GM21515 (cell line): ENCODE measurements at regions not wholly inside any gene's neighbourhood (a gene's known extent, or its start where the extent isn't known, plus 50 kb on each side); places are given as distances from the start of the nearest gene placed in this dataset.
"Not testable (repeated sequence)": the region's sequence is repeated elsewhere in the genome, so short reads cannot be mapped to it uniquely, and the experiment has no call there.

Experiments
- ATAC-seq: cut with Tn5 transposase; IDR thresholded peaks from one replicate; pipeline ENCODE4 v1.9.1; 2021; ENCODE audit not compliant: unreplicated experiment

DNA sequence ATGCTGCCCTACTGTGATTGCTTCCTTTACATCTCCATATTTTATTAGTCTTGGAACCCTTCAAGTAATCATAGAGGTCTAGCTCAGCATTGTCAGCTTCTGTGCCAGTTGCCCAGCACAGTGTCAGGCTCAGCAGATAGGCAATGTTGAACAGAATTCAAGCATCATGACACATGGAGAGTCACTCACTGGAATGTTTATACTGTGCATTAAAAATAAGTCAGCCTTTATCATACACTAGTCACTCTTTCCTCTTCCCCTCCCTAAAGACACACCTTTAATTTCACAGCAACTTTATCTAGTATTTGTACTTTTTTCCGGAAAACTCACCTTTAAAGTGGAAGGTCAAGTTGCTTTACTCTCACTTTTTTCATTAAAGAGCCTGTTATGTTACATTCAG, 253.8 kb upstream of the CDH11 start:
- no peak for ATAC-seq

DNA sequence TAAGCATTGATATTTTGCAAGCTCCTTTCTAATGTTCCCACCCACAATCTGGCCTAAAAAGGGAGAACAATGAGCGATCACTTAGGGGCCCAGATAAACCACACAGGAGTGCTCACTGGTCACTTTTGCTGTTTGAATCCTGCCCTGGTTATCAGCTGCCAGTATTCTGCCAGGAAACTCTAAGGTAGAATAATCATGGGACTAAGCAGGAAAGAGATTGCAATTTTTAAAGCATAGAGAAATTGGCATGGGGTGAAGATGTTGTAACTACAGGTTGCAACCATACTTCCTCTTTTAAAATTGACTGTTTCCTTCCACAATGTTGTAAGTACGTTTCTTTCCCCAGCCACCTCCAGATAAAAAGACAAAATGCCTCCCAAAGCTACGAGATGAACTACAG, 251.2 kb upstream of the CDH11 start:
- no peak for ATAC-seq

DNA sequence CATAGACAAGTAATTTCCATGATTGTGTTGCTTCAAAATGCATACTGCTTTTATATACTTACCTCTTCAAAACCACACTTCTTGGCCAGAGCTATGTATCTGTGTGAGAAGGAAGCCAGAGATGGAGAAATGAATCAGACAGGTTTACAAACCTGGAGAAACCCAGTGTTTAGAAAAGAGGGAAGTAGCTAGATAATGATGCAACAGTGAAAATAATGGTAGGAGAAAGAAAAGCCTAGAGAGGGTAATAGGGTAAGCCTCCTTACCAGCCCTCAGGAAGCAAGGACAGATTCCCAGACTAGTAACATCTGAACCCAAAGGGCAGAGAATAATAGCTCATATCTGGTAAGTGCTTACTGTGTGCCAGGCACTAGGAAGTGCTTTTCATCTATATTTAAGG, 250.3 kb upstream of the CDH11 start:
- no peak for ATAC-seq

DNA sequence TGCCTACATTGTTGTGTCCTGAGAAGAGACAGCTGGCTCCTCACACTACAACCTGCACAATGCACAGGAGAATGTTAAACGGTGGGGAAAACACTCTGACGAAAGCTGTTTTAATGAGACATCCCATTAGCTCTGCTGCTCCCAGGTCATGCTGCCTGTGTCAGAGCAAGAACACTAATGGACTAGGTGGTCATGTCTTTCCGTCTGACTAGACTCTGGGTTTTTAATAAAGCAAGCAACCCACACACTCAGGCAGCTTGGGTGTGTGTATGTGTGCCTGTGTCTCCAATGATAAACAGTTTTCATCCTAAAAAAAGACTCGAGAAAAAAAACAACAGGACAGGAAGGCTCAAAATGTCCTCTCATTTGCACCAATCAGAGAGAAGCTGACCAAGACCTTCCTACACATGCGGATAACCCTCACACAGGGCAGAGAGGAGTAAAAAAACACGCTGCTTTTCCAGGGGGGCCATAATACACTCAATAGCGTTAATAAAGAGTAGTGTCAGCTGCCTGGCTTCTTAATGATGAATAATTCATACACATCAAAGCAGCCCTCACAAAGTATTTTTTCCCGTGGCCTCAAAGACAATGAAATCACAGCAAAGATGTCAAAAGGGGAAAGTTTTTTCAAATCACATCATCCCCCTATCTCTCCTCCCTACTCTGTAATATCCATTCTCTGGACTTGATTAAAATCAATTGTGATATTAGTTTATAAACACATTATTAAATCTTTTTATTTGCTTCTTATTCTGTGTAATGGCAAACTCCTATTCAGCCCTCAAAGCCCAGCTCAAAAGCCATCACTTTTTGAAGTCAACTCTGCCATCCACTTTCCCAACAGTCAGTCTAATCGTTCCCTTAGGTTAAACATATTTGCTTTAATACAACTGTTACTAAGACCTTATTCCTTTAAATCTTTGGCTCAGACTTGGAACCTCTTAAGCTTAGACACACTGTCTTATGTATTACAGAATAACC, 244.2 kb upstream of the CDH11 start:
- no peak for ATAC-seq

DNA sequence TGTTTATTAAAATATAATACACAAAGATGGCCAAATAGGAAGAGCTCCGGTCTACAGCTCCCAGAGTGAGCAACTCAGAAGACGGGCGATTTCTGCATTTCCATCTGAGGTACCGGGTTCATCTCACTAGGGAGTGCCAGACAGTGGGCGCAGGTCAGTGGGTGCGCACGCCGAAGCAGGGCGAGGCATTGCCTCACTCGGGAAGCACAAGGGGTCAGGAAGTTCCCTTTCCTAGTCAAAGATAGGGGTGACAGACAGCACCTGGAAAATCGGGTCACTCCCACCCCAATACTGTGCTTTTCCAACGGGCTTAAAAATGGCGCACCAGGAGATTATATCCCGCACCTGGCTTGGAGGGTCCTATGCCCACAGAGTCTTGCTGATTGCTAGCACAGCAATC, 234.9 kb upstream of the CDH11 start:
- not testable (repeated sequence) for ATAC-seq

DNA sequence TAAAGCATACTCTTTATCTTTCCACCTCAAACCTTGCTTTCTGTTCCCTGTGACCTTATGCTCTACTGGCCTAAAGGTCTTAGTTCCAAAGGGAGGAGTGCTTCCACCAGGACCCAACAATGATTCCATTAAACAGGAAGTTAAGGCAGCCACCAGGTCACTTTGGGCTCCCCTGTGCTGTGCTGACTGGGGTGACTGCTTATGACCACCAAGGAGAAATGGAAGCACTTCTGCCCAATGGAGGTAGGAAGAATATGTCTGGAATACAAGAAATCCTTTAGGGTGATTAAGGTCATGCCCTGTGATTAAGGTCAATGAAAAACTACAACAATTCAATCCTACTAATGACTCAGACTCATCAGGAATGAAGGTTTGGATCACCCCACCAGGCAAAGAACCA, 233.8 kb upstream of the CDH11 start:
- ATAC-seq, result no peak

DNA sequence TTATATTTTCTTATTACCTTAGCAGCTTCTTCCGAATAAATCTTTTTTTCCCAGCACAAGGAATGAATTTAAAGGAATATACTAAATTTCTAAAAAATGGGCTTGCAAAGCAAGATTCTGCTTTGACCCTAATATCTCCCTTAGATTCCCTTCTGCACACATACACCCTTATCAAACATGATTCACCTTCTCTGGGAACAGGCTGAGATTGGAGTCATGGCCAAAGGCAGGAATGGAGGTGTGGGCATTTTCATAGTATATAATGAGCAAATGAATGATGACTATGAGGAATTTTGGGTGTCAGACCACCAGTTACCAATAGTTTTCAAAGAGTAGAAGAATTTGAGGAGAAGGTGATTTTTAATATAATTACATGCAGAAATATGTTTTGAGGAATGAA, 231.3 kb upstream of the CDH11 start:
- ATAC-seq, result no peak

DNA sequence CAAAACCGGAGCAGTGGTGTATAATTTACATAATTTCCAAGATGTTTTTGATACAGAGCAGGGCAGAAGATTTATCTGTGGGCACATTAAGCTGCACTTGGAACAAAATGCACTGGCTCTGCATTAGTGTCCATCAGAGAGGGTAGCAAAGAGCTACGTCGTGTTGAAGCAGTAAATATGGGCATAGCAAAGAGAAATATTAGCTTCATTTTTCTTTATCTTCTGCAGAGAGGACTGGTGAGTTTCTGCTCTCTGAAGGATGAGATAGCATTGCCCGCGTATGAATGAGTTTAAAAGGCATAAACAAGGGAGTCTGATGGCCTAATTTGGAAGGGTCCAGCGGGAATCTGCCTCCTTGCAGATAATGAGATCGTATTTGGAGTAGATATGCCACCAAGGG, 227.8 kb upstream of the CDH11 start:
- ATAC-seq, result no peak

DNA sequence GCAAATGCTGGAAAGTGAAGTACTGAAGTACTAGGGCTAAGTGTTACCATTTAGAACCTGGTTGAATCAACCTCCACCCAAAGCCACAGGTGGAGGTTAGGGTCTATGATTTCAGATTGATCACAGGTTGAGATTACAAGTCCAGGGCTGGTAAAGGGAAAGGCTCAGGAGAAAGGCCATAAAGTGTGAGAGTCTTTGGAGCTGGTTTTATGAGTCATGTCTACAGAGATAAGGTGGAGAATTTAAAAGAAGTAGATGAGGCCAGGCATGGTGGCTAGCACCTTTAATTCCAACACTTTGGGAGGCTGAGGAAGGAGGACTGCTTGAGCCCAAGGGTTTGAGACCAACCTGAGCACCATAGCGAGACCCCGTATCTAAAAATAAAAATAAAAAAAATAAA, 221.7 kb upstream of the CDH11 start:
- no peak for ATAC-seq

DNA sequence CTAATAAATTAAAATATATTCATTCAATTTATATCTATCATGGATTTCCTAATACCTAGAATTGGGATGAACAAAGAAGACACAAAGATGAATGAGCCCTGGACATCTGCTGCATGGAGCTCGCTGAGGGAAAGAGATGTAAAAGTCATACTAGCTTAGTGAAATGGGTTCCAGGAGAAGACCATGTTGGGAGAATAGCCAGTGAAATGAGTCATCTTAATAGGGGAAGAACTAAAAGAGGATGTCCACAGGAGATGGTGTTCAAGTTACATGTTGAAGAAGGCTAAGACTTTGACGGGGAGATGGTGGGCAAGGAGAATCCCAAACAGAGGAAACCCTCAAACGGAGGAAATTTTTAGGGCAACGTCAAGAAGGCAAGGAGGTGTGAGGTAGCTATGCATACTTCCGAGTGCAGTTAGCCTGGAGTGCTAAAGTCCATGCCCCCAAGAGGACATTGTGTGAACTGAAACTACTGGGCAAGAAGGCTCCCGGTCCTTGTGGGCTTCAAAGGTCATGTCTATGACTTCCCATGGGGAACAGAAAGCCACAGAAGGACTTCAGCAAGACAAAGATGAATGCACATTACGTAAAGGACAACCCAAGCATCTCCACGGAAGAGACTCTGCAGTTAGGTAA, 220.5 kb upstream of the CDH11 start:
- no peak for ATAC-seq

DNA sequence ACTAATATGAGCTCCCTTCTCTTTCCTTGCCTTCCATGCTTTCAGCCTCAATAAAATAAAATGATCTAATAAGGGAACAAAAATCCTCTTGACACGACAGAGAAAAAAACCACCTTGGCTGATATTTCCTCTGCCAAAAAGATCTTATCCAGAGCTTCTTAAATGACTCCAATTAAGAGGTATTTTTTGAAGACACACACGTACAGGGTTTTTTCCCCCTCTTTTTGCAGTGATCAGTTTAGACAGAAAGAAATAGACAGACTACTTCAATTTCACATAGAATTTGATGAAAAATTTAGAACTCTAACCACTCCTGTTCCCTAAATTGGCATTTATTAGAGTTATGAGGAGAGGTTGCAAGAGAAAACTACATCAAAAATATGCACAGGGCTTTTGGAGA, 217.2 kb upstream of the CDH11 start:
- ATAC-seq, result no peak

DNA sequence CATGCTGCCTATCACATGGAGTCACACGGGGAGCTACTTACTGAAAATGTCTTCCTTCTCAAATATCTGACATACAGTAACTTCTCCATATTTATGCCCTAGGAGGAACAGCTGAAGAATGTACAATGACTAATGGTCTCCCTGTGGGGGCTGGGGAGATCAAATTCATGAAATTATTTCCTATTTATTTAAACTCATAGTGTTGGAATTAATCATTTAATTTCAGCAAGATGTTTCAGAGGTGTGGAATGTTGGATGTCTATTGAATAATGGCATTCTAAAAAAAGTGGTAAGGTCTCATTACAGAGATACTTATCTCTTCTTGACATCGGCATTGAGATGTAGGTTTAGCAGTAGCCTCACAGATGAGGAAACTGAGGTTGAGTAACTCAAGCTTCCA, 214.3 kb upstream of the CDH11 start:
- ATAC-seq, result no peak

DNA sequence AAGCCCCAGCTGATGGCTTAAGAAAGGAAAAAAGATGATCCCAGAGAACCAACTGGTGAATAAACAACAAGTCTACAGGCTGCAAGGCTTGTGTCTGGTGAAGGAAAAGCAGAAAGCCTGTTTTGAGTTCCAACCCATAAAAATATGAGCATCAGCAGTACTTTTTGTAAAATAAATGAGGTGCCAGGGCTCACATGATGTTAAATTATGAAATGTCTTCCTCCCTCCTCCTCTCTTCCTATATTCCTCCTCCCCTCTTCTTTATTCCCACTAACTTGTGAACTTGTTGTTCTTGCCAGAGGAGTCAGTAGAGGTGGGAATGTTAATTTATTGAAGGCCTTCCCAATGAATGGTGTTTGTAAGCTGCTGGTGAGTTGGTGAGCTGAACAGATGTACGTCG, 212.2 kb upstream of the CDH11 start:
- no peak for ATAC-seq

DNA sequence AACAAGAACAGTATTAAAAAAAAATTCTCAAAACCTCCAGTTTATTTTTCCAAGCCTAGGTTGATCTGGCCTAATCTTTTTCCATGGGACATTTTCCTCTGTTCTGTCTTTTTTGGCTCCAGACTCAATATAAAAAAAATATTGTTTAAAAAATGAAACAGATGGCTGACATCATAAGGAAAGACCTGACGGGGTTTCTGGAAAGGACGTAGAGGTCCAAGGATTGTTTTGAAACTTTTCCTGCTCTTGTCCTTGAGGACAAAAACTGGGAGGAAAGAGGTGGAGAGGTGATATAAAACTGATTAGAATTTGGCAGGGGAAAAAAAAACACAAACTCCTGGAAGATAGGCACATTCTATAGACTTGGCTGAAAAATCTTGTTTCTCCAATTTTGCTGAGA, 211.4 kb upstream of the CDH11 start:
- ATAC-seq, result no peak

DNA sequence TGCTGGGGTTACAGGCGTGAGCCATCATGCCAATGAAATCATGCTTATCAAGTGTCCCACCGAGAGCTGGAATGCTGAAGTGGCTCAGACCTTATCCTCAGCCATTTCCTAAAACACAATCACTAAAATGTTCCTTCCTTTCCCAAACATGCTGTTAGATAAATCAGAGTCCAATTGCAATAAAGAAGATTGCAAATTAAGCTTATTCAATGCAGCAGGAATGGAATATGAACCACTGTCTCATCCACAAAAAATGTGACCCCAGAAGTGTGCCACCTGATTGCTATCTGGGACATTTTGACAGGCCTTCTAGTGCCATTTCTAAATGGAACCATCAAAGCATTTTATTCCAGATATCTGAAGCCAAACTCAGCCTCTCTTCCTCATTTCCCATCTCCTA, 205.5 kb upstream of the CDH11 start:
- no peak for ATAC-seq

DNA sequence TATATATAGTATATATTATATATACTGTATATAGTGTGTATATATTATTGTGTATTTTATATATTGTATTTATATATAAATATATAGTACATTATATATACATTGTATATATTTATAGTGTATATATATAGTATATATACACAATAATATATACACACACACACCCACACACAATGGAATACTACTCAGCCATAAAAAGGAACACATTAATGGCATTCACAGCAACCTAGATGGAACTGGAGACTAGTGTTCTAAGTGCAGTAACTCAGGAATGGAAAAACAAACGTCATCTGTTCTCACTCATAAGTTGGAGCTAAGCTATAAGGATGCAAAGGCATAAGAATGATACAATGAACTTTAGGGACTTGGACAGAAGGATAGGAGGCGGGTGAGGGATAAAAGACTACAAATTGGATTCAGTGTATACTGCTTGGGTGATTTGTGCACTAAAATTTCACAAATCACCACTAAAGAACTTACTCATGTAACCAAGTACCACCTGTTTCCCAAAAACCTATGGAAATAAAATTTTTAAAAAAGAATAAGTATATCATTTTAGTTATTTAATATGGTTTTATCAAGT, 201.9 kb upstream of the CDH11 start:
- no peak for ATAC-seq

DNA sequence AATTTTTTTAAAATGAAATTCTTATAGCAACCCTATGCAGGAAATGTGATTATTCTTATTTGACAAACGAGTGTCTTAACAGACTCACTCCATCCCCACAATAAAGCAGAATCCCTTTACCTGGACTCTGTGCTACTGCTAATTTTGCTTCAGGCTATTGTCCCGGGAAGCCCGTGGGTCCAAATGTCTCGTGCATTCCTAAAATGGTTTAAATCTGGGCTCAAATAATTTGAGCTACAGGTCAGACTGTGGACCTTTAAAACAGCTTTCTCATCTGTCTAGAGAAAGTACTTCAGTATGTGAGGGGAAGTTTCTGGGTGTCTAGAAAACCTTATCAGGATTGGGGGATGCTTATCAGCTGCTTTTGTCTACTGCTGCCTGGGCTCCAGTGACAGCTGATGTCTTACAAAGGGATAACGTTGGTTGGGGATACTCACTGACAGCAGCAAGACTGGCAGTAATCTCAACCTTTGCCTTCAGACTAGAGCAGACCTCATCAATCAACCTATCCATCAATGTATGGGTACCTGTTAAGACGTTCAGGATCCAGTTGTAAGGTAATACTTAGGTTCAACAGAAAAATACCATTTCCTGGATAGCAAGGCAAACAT, 197.9 kb upstream of the CDH11 start:
- ATAC-seq, result no peak

DNA sequence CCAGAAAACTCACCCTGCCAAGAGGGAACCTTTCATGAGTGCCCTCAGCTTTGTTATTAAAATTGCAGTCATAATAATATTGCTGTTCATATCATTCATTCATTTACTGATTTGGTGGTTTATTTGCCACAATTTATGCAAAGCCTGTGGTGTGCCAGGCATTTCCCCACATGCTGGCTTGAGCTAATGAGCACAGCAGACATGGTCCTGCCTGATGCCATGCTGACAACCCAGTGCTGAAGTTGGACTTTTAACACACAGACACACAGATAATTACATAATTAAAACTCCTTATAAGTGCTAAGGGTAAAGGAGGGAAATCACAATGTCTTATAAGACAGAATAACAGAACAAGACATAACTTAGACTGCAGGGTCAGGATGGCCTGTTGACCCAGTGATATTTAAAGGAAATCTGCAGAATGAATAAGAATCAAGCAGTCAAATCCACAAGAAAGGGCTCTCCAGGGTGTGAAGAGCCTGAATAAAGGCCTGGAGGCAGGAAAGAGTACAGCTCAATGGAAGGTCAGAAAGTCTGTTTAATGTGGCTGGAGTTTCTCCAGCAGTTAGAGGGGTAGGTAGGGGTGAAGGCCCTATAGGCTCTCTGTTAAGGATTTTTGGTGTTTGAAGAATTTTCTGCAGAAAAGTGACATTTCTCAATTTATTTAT, 196.9 kb upstream of the CDH11 start:
- ATAC-seq, result no peak

DNA sequence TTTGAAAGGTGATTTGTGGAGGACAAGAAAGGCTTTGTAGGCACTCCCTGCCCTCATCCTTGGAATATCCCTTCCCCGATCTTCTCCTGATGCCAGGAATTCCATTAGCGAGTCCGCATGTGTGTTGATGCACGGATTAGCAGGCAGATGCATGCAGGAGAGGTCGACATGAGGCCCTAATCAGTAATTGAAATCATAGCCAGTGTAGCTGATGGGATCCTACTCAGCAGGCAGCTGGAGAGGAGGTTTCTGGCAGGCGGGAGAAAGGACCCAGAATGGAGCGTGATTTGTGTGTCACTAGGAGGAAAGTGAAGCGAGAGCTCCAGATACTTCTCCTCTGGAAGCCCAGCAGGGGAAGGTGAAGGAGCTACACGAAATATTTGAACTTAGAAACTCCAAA, 196.3 kb upstream of the CDH11 start:
- no peak for ATAC-seq

DNA sequence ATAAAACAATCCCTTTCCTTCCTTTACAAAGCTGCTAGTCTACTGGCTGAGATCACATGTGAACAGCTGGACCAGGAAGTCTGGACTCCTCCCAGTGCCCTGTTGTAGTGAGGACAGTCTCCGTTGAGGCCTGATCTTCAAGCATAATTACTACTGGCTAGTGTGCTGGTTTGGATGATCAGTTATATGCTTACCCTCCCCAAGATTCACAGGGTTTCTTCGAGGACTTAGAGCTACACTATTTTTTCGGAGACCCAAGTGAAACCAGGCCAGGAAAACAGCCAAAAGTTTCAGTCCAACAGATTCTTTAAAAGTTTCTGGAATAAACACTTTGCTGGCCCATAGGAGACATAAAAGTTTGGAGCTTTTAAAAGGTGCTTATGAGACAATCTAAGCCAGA, 194.9 kb upstream of the CDH11 start:
- ATAC-seq, result no peak

DNA sequence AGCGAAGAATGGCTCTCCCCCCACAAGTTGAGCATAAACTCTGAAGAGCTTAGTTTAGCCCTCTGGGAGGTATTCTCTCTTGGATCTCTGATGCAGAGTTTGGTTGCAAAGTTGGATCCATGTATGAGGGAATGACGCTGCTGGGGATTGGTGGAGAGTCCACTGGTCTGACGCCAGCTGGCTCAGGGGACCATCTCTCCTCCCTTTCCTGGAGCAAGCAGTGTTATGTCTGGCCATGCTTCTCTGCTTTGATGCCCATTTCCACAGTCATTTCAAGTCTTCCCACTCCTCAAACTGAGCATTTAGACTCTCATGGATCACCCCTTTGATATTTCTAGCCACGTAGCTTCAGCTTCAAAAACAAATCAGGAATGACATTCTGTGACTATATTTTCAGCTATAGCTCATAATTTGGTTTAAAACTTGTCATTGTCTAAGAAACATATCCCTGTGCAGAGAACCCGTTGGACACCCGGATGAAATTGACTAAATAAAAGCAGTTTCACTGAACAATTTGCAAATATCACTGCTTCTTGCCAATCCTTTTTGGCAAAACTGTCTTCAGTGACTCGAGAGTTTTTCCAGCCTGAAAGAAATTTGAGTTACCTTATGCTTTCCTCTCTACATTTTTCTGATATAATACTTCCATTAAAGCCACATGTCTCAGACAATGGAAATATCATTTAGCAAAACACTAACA, 193.4 kb upstream of the CDH11 start:
- no peak for ATAC-seq
